Activated effector memory CD4-positive, alpha-beta T cell treated with anti-CD3 and anti-CD28 coated beads, Interleukin-2, amount 50 U/mL, for 16 hours (primary cell): ENCODE measurements at regions not wholly inside any gene's neighbourhood (a gene's known extent, or its start where the extent isn't known, plus 50 kb on each side); places are given as distances from the start of the nearest gene placed in this dataset.
"Not testable (repeated sequence)": the region's sequence is repeated elsewhere in the genome, so short reads cannot be mapped to it uniquely, and the experiment has no call there.

Experiments used
- DNase-seq: peaks from one replicate; pipeline ENCODE4 v3.0.0-alpha.2; 2020

DNA sequence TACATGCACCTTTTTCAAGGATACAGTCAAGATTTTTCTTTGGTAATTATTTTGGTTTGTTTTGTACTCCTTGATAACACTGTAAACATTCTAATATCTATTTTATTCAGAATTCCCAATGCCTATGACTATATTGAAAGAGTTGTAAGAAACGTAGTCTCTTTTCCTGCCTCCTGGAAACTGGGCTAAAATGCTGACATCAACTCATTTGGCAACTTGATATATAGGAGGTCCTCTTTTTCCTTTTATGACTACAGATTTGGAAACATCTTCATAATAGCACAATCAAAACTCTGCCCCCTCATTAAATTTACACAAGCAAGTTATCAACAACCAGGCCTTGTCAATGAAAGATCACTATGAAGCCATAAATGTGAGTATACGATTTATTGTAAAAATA lies 422.3 kb upstream of the PCDH15 start:
- DNase-seq, result no peak

DNA sequence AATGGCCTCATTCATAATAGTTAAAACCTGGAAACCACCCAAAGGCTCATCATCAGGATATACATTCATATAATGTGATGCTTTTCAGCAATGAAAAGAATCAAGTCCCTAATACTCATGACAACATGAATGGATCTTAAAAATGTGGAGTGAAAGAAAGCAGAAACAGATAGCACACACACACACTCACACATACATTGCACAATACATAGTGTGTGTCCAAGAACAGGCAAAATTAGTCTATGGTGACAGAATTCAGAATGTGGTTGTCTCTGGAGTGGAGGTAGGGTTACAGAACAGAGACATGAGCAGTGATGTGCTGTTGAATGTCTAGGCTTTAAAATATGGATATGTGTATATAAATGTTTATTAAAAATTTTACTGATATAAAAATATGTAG lies 419.9 kb upstream of the PCDH15 start:
- DNase-seq, result no peak

- DNase-seq, result no peak
Measured at GRCh38 chr10:55215699-55216098, 414.7 kb upstream of the PCDH15 start.

DNA sequence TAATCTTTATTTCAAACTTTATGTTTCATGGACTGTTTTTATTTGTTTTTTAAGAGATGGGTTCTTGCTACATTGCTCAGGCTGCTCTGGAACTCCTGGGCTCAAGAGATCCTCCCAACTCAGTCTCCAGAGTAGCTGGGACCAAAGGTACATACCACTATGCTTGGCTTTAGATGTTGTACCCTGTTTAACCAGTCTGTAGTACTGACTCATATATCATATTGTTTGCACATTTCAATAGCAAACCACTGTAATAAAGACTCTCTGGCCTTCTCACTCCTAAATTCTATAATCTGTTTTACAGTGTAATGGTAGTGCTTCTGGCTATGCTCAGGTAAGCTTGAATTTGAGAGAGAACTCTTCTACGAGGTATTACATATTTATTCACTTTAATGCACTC lies 413.6 kb upstream of the PCDH15 start:
- DNase-seq, result no peak

- no peak for DNase-seq
Measured at GRCh38 chr10:55212051-55212450, 411.0 kb upstream of the PCDH15 start.

DNA sequence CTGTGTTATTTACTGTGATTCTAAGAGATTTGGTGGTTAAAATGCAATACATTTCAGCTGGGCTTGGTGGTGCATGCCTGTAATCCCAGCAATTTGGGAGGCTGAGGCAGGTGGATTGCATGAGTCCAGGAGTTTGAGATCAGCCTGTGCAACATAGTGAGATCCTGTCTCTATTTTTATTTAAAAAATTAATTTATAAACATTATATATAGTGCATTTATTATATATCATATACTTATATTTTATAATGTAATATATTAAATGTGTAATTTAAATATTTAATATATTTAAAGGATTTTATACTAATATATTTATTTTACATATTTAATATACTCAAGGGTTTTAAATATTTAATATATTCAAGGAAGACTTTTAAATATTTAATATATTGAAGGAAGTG lies 402.8 kb upstream of the PCDH15 start:
- DNase-seq, result no peak

GRCh38 chr10:55203319-55203718 lies 402.3 kb upstream of the PCDH15 start:
- no peak for DNase-seq

- no peak for DNase-seq
Measured at GRCh38 chr10:55200020-55200419, 399.0 kb upstream of the PCDH15 start.

GRCh38 chr10:55191236-55191860 lies 390.3 kb upstream of the PCDH15 start:
- no peak for DNase-seq

GRCh38 chr10:55183993-55184392 lies 383.0 kb upstream of the PCDH15 start:
- DNase-seq, result no peak

DNA sequence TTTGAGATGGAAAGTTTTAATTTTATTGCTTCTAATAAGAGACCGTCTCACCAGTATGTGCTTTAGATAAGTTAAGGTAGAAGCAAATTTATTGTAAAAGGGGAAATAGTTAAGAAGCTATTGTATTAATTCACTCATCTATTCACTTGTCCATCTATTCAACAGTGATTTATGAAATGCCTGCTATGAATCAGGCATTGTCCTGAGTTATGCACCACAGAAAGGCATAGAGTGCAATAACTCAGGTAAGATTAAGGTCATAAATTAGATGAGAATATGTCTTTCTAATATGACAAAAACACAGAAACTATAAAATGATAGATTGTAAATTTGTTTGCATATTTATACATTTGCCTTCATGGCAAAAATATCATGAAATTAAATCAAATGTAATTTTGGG lies 379.3 kb upstream of the PCDH15 start:
- DNase-seq, result no peak

DNA sequence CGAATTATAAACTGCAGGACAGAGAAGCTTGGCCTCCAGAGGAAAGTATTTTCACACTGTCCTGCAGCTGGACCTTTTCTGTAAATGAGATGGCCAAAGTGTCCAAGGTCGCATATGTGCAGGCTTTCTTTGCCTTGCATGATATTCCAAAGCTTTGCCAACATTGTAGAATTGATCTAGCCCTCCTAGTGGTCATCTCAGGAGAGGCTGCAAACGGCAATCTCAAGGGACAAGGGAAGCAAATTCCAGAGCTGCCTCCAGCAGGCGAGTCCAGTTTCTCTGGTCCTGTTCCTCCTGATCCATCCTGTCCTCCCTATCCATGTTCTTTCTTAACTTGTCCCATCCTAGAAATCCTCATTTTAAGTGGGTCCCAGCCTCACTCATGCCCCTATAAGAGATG lies 373.4 kb upstream of the PCDH15 start:
- no peak for DNase-seq

- DNase-seq, result no peak
Measured at GRCh38 chr10:55169493-55169892, 368.5 kb upstream of the PCDH15 start.

- DNase-seq, result no peak
Measured at GRCh38 chr10:55168343-55168742, 367.3 kb upstream of the PCDH15 start.

- DNase-seq, result no peak
Measured at GRCh38 chr10:55163388-55163979, 362.5 kb upstream of the PCDH15 start.

DNA sequence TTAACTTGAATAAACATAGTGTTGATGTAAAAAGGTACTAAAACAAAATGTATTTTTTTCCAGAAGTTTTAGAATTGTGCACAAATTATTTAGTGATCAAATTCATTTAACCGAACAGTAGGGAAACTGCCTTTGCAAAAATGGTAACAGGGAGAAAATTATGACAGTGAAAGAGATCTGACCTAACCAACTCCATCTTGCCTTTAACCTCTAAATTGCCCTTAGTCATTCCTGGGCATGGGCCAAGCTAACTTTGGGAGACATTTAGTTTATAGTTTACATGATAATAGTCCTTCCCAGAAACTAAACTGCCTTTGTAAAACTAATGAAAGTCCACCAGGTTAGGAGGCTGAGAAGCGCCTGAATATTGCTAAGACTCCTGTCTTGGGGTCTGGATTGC lies 361.3 kb upstream of the PCDH15 start:
- not testable (repeated sequence) for DNase-seq

DNA sequence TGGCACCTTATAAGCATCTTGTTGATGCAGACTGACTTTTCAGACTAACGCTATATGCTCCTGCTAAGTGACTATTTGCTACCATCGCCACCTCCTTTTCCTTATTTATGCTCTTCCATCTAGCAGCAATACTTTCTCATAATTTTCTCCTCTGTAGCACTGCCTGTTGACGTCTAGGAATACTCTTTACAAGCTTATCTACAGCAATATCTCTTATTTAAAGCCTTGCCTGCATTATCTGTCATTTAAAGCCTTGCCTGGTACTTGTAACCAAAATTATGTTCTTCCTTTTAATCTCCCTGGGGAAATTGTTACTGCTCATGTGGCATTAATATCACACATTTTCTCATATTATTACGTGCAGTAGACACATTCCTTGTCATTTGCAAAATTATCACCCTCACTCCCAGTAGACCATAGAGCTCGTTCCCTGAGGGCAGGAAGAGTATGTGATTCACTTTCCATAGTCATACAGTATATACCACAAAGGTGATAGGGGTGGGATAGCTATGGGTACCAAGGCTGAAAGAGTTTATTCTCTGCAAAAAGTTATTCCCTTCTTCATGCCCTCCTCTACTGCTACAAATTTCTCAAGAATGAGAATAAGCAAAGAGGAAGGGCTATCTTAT lies 359.7 kb upstream of the PCDH15 start:
- DNase-seq, result no peak

DNA sequence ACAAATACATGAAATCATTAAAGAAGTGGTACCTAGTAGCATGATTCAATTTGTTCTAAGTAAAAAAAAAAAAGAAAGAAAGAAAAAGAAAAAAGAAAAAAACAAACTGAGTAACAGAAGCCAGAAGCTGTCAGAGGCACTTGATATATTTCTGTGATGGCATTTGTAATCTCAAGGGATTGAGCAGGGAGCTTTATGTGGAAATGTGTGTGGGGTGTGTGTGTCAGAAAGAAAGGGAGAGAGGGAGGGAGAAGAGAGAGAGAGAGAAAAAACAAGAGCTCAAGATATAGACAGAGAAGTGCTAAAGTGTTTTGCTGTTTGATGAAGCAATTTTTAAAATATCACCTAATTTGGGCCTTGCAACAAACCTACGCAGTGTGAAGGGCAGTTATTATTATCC lies 357.6 kb upstream of the PCDH15 start:
- no peak for DNase-seq

DNA sequence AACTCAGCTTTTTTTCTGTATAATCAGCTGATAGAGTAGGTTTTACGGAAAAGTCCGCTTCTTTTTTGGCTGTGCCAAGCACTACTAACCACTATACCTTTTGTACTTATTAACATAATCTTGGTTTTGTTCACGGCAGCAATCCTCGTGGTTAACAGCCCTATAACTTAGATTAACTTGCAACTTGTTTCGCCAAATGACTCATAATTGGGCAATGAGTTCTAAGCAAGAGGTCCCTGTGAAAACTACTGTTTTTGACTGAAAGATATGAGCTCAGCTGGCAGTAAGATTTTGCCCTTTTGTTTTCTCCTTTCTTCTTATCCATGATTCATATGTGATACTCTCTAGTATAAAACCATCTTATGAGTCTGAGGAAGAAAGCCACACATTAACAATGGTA lies 345.0 kb upstream of the PCDH15 start:
- no peak for DNase-seq

DNA sequence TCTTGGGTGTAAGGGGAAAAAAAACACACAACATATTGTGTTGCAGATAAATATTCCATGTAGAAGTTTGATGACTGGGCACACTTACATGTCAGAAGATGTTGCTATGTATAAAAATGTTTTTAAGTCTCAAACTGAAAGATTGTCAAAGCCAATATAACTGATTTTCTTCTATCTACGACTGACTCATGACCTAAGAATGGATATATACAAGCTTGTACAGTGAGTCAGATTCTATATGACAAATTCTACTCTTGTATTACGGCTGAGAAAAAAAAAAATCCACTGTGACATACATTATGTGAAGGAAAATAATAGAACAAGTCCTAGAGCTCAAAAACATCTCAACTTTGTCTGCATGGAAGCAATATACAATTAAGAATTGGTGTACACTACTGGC lies 343.0 kb upstream of the PCDH15 start:
- DNase-seq, result no peak

DNA sequence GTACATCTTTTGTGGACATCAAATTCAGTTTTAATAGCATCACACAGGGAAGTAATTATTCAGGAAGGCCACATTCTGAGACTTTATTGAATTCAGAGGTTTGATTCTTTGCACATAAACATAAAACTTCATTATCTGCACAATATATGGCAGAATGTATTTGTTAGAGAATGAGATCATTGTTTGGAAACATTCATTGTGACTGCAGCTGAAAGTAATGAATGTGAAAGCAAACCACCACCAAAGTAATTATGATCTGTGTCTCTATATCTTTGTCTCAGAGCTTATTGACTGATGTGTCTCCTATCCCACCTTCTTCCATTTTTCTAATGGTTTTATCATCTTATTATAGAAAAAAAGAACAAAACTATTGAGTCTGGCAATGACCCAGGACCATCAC lies 340.9 kb upstream of the PCDH15 start:
- DNase-seq, result no peak

DNA sequence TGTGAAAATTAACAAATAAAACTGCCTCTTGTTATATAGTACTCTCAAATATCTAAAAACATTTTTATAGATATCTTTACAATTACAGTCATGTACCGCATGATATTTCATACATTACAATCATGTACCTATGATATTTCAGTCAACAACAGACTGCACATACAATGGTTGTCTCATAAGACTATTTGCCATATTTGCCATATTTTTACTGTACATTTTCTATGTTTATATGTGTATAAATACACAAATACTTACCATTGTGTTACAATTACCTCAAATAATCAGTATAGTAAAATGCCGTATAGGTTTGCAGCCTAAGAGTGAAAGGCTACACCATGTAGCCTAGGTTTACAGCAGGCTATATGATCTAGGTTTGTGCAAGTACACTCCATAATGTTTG lies 336.0 kb upstream of the PCDH15 start:
- no peak for DNase-seq

- no peak for DNase-seq
Measured at GRCh38 chr10:55104738-55105137, 303.7 kb upstream of the PCDH15 start.

DNA sequence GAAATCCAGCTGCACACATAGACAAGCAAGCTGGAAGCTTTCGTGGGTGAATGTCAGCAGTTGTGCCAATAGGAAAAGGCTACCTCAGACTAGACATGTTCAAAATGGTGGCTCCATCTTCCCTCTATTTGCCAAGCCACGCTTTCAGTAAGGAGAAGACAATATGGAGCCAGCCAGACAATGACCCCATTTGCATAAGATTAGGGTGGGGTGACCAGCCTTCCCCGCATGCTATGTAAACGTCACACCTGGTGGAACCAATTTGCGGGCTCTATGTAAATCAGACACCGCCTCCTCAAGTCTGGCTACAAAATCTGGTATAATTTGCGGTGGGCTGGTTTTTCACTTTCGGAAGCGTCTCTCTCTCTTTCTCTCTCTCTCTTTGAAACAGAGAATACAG lies 297.4 kb upstream of the PCDH15 start:
- DNase-seq, result no peak
